Spinal cord (tissue), 9 donors: ENCODE measurements at regions not wholly inside any gene's neighbourhood (a gene's known extent, or its start where the extent isn't known, plus 50 kb on each side); places are given as distances from the start of the nearest gene placed in this dataset.

Experiments used
- DNase-seq, 6 donors: peaks; one replicate each; pipeline versions ENCODE4 v3.0.0 to v3.0.0-alpha.2; 2013 to 2015; ENCODE audit warnings: low spot score in 6 of 6, low read depth in 4 of 6
- H3K27ac ChIP-seq: one replicate; pipeline ENCODE4 v1.5.1; 2013; ENCODE audit warnings: low read depth, low read length, control low read depth
- H3K27me3 ChIP-seq: one replicate; pipeline ENCODE4 v1.6.1; 2013; ENCODE audit warnings: low read length; ENCODE audit not compliant: control insufficient read depth, insufficient read depth
- H3K36me3 ChIP-seq: one replicate; pipeline ENCODE4 v1.6.1; 2013; ENCODE audit warnings: low read length; ENCODE audit not compliant: control insufficient read depth, insufficient read depth
- H3K4me1 ChIP-seq: one replicate; pipeline ENCODE4 v1.6.1; 2013; ENCODE audit warnings: low read length; ENCODE audit not compliant: control insufficient read depth, insufficient read depth
- H3K4me3 ChIP-seq: one replicate; pipeline ENCODE4 v1.5.1; 2013; ENCODE audit warnings: low read depth, low read length, control low read depth
- H3K9me3 ChIP-seq: one replicate; pipeline ENCODE4 v1.6.1; 2013; ENCODE audit warnings: low read length; ENCODE audit not compliant: control insufficient read depth, insufficient read depth
- WGBS: methylation state at CpG from one replicate; pipeline ENCODE4 v1.1.5; 2013; ENCODE audit warnings: missing lambda C conversion rate; ENCODE audit not compliant: insufficient coverage; 5-methylcytosine and 5-hydroxymethylcytosine counted together
- donor health status: healthy.

DNA sequence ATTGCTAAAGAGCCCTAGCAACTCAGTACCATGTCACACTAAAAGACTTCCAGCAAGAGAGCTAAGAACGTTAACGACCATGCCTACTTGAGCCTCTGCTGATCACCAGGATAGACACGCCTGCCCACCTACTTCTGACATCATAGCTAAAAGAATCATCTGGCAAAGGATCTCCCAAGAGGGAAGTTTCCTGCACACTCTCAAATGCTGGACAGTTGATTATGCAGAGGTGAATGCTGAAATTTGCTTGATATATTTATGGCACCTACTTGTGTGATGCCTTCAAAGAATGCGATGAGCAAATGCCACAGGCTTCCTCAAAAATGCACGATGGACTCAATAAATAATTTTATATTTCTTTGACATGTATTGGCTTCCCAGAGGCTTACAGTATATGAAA lies 113.6 kb downstream of the GALC start:
- Histone ChIP-seq H3K9me3 (no peaks in the 10 kb centered on the region), H3K27me3 (no peaks in the 10 kb centered on the region), H3K36me3 (no peaks in the 10 kb centered on the region), H3K4me1 (no peaks in the 10 kb centered on the region), H3K4me3 (no peak overlapping the region), H3K27ac (no peak overlapping the region)
- DNase-seq, result no peak
- 96% methylated on average over 3 of the region's 5 CpGs for WGBS

DNA sequence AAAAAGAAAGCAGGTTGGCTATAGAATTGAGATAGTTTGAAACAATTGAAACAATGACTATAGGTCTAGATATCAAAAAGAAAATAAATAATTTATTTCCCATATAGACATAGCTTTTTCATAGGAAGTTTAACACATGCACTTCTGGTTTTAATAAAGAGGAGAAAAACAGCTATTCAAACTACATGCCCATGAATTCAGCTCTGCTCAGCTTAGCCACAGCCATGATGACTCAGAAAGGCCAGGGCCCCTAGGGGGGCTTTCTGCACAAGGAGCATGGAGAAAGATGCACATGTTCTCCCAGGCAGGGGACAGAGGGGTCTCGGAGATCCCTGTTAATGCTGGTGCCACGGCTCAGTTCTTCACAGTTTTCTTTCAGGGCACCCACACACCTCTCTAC lies 114.0 kb downstream of the GALC start:
- Histone ChIP-seq H3K9me3 (no peaks in the 10 kb centered on the region), H3K27me3 (no peaks in the 10 kb centered on the region), H3K4me1 (no peaks in the 10 kb centered on the region), H3K27ac (no peak overlapping the region), H3K36me3 (no peaks in the 10 kb centered on the region), H3K4me3 (no peak overlapping the region)
- DNase-seq, result no peak
- 50% methylated on average over 2 of the region's 2 CpGs for WGBS

DNA sequence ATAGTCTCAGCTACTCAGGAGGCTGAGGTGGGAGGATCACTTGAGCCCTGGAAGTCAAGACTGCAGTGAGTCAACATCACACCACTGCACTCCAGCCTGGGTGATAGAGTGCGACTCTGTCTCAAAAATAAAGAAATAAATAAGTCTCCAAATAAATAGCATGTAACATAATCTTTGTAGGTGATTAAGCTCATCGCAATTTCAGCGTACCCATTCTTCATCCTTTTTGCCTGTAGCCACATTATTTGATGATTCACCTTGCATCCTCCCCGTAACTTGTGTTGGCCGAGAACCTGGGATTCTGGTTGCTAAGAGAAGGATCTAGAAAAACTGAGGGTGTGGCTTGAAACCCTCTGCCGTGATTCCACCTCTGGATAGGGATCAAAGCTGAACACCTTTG lies 115.1 kb downstream of the GALC start:
- no peak for DNase-seq
- no peaks in the 10 kb centered on the region for H3K27me3 ChIP-seq
- no CpG with 5 or more reads among the region's 6 CpGs for WGBS
- H3K27ac ChIP-seq, result no peak overlapping the region
- no peaks in the 10 kb centered on the region for H3K36me3 ChIP-seq
- no peak overlapping the region for H3K4me3 ChIP-seq
- H3K9me3 ChIP-seq, result no peaks in the 10 kb centered on the region
- H3K4me1 ChIP-seq, result no peaks in the 10 kb centered on the region

DNA sequence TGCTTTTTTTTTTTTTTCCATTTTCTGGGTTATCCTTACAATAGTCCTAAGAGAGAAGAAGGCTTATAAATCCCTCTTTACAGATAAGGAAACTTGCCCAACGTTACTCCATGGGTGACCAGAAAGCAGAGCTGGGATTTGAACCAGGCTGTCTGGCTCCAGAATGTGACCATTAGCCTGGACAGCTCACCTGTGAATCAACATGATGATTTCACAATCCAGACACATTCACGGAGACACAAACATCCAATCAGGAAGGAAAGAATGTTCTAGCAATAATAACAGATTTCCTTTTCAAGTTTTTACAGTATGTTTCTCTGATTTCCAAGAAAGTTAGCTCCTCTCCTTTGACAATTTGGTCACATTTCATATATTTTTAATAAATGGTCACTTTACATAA lies 118.3 kb downstream of the GALC start:
- 90% methylated on average over 2 of the region's 2 CpGs for WGBS
- Histone ChIP-seq H3K4me1 (no peaks in the 10 kb centered on the region), H3K9me3 (no peaks in the 10 kb centered on the region), H3K27me3 (no peaks in the 10 kb centered on the region), H3K36me3 (no peaks in the 10 kb centered on the region), H3K27ac (no peak overlapping the region), H3K4me3 (no peak overlapping the region)
- DNase-seq, result no peak

DNA sequence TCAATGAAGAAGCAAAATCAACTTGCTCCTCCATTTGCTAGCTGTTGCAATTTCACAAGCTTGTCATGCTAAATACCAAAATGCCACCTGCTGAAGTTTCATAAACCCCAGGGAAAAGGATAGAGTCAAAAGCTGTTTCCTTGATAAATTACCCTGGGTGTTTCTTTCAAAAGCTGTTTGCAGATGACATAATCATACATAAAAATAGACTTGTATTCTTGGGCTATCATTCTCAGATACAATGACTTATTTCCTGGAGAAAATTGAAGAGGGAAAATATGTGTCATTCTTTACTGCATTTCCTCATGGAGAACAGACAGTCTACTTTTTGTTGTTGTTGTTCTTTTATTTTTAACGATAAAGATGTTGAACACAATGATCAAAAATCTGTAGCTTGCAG lies 119.2 kb downstream of the GALC start:
- Histone ChIP-seq H3K36me3 (no peaks in the 10 kb centered on the region), H3K9me3 (no peaks in the 10 kb centered on the region), H3K4me1 (no peaks in the 10 kb centered on the region), H3K27me3 (no peaks in the 10 kb centered on the region), H3K27ac (no peak overlapping the region), H3K4me3 (no peak overlapping the region)
- 100% methylated on average over 1 of the region's 1 CpG for WGBS
- no peak for DNase-seq

DNA sequence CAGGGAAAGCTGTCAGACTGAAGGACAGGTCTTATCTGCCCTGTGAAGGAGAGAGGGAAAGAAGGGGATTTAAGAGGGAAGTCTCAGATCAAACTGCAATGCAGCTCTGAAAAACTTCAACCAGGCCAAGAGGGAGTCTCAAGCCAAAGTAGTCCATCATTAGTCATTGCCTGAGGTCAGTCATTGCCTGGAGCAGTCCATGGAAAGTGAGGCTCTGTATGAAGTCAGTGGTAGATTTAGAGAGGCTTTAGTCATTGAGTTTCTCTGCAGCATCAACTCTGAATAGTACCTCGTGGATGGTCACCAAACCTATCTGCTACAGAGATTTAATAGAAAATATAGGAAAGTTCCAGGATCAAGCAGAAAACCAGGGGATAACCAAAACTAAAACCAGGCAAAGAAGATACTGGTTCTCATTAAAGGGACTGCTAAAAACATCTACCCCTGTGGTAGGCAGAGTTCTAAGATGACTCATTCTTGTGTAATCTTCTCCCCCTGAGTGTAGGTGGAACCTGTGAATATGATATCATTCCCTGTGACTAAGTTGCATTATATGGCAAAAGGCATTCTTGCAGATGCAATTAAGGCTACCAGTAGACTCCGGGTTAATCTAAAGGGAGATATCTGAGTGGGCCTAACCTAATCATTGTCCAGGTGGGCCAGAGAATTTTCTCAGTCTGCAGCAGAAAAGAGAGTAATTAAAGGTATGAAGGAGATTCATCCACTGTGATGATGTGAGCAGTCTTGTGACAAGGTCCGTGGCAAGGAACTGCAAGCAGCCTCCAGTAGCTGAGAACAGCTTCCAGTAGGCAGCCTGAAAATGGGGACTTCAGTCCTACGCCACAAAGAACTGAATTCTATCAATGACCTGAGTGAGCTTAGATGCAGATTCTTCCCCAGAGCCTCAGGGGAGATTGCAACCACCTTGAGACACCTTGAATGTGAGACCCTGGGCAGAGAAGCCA lies 123.1 kb downstream of the GALC start:
- DNase-seq, result no peak
- Histone ChIP-seq H3K4me1 (no peaks in the 10 kb centered on the region), H3K36me3 (no peaks in the 10 kb centered on the region), H3K9me3 (no peaks in the 10 kb centered on the region), H3K27ac (no peak overlapping the region), H3K4me3 (no peak overlapping the region), H3K27me3 (no peaks in the 10 kb centered on the region)
- WGBS, result 95% methylated on average over 2 of the region's 4 CpGs

DNA sequence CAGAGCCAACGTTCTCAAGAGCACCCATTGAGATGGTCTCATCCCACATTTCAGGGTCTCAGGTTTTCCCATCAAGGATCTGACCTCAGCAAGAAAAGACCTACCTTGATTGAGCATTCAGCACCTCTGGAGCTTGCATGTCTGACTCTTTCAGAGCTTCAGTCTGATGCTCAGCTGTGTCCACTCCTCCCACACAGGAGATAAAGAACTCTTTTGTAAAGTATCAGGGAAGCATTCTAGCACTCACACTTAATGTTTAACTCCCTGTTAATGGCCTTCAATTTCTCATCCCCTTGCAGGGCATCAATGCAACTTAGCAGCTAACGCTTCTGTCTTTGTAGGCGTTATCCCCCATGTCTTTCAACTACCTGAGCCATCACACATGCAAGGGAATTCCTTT lies 124.1 kb downstream of the GALC start:
- Histone ChIP-seq H3K9me3 (no peaks in the 10 kb centered on the region), H3K4me1 (no peaks in the 10 kb centered on the region), H3K4me3 (no peak overlapping the region), H3K36me3 (no peaks in the 10 kb centered on the region), H3K27ac (no peak overlapping the region), H3K27me3 (no peaks in the 10 kb centered on the region)
- 85% methylated on average over 3 of the region's 3 CpGs for WGBS
- no peak for DNase-seq

DNA sequence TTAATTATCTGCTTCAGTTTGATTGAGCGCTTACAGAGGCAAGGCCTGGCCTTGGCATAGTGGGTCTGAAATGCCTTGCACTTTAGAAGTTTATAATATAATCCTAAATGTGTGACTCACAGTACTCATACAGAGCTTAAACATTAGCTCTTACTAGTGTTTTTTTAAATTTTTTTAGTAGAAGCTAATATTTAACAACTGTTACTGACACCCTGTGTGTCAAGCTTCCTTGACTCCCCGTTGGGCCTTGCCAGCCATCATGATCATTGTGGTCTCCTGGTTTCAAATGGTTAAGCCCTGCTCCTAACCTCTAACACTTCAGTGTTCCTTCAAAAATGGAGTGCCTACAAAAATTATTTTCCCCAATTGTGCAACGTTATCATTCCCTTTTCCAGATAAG lies 126.9 kb downstream of the GALC start:
- H3K4me3 ChIP-seq, result no peak overlapping the region
- H3K4me1 ChIP-seq, result no peaks in the 10 kb centered on the region
- no peaks in the 10 kb centered on the region for H3K9me3 ChIP-seq
- DNase-seq, result no peak
- H3K27me3 ChIP-seq, result no peaks in the 10 kb centered on the region
- no peak overlapping the region for H3K27ac ChIP-seq
- 84% methylated on average over 2 of the region's 3 CpGs for WGBS
- no peaks in the 10 kb centered on the region for H3K36me3 ChIP-seq

DNA sequence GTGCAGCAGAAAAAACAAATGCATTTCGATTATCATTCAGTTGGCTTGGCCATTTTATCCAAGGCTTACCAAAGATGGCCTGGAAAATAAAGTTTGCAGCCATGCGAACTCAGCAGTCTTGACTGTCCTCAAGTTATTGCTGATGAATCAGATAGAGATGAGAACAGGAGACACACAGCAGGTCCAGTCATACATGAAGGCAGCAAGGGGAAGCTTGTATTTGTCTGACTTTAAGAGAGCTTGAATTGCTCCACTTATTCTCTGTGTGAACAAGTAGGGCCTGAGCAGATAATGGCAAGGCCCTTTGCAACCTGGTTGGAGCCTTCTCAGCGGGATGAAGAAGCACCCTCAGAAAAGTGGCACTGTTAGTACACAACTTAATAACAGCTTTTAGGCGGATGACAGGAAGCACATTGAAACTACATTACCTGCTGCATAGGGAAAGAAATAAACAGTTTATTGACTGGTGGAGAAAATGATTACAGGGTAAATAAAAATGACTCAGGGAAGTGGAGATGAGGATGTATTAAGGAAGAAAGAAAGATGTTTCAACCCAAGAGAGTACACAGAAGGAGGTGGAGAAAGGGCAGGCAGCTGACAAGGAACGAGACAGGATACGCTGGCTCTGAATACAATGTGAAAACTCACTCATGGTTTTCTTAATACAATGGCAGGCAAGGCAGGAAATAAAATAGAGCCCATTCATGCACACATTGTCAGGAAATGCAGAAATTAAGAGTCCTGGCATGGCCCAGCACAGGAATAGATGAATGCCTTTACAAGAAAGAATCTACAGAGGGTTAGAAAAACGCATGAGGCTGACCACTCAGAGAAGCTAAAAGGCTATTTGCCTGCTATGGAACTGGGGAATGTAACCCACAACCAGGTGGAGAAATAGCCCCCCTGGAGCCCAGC lies 128.4 kb downstream of the GALC start:
- no peak overlapping the region for H3K4me3 ChIP-seq
- 79% methylated on average over 4 of the region's 7 CpGs for WGBS
- no peak for DNase-seq

More for the DNA sequence above, 128.4 kb downstream of the GALC start:
- no peak overlapping the region for H3K27ac ChIP-seq
- H3K4me1 ChIP-seq, result no peaks in the 10 kb centered on the region
- no peaks in the 10 kb centered on the region for H3K9me3 ChIP-seq
- H3K36me3 ChIP-seq, result no peaks in the 10 kb centered on the region
- H3K27me3 ChIP-seq, result no peaks in the 10 kb centered on the region
